ENCODE measurements at regions not wholly inside any gene's neighbourhood (a gene's known extent, or its start where the extent isn't known, plus 50 kb on each side); places are given as distances from the start of the nearest gene placed in this dataset.

DNA sequence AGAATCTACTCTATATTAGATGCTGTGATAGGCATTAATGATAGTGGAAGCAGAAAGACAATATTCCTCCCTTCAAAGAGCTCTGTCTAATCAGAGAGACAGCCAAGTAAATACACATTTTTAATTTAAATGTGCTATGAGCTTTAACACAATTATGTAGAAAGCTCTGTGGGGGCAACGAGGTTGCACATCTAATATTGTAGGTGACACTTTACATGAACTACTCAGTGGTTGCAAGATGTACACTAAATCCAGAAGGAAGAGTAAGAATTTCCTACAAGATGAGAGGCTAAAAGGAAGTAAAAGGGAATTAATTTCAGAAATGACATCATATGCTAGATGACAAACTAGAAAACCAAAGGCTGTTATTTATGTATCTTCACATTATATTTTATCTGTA, 120.9 kb downstream of the SPCS3 start:
- TF ChIP-seq POLR2A (IDR thresholded peaks at IDR 0.05), result no peak
- TF ChIP-seq, protein P1, sequence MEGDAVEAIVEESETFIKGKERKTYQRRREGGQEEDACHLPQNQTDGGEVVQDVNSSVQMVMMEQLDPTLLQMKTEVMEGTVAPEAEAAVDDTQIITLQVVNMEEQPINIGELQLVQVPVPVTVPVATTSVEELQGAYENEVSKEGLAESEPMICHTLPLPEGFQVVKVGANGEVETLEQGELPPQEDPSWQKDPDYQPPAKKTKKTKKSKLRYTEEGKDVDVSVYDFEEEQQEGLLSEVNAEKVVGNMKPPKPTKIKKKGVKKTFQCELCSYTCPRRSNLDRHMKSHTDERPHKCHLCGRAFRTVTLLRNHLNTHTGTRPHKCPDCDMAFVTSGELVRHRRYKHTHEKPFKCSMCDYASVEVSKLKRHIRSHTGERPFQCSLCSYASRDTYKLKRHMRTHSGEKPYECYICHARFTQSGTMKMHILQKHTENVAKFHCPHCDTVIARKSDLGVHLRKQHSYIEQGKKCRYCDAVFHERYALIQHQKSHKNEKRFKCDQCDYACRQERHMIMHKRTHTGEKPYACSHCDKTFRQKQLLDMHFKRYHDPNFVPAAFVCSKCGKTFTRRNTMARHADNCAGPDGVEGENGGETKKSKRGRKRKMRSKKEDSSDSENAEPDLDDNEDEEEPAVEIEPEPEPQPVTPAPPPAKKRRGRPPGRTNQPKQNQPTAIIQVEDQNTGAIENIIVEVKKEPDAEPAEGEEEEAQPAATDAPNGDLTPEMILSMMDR (IDR thresholded peaks at IDR 0.05), result no peak

All from vagina (tissue), 2 donors.